B cell (primary cell): ENCODE measurements at regions not wholly inside any gene's neighbourhood (a gene's known extent, or its start where the extent isn't known, plus 50 kb on each side); places are given as distances from the start of the nearest gene placed in this dataset.

ENCODE experiments used
- ATAC-seq: fragments of 200-7000 bp; cut with Tn5 transposase; one replicate; pipeline ENCODE4 v1.10.0; 2021; ENCODE audit warnings: low read depth, mild to moderate bottlenecking, moderate number of reproducible peaks, moderate library complexity
- CTCF ChIA-PET: fragments of 350-600 bp; sonication (Branson Sonifier 250); formaldehyde crosslinking; loops from one replicate; lab custom pipeline; 2021; ENCODE audit warnings: antibody characterized with exemption, inconsistent platforms; lab: Charles Lee
- POLR2A ChIA-PET: fragments of 350-600 bp; sonication (Branson Sonifier 250); formaldehyde crosslinking; loops from one replicate; lab custom pipeline; 2021; ENCODE audit warnings: antibody characterized with exemption; lab: Charles Lee
- DNase-seq: peaks from one replicate; pipeline ENCODE4 v3.0.0; 2013
- H2AFZ ChIP-seq: 2 replicates; pipeline ENCODE4 v1.6.1; 2012; ENCODE audit warnings: mild to moderate bottlenecking, low read depth, low read length; ENCODE audit not compliant: insufficient read depth, poor library complexity, severe bottlenecking
- H3K27ac ChIP-seq, 2 donors: 1 replicate in 1 of 2; 2 replicates in 1 of 2; pipeline ENCODE4 v1.5.1; 2012 to 2013; ENCODE audit warnings: low read length in 2 of 2, mild to moderate bottlenecking in 2 of 2, moderate library complexity in 1 of 2
- H3K27me3 ChIP-seq, 4 experiments: fragments of 200-600 bp in 1 of 4; sonication (generic) in 1 of 4; replicated peaks in 1 of 4; 1 replicate in 2 of 4; 2 replicates in 2 of 4; pipeline versions ENCODE4 v1.6.1 to v1.7.0; 2013 to 2016; ENCODE audit warnings: low read length in 3 of 4, mild to moderate bottlenecking in 2 of 4, mixed read lengths in 1 of 4, moderate library complexity in 1 of 4; ENCODE audit not compliant: insufficient read depth in 4 of 4, control insufficient read depth in 3 of 4; ENCODE audit errors: control extremely low read depth in 1 of 4
- H3K36me3 ChIP-seq, 2 experiments: replicated peaks in 1 of 2; 1 replicate in 1 of 2; 2 replicates in 1 of 2; pipeline versions ENCODE4 v1.6.1 to v1.7.1; 2013; ENCODE audit warnings: low read length in 1 of 2; ENCODE audit not compliant: insufficient read depth in 2 of 2, control insufficient read depth in 1 of 2; ENCODE audit errors: control extremely low read depth in 1 of 2, extremely low read depth in 1 of 2
- H3K4me1 ChIP-seq, 2 donors: fragments of 200-600 bp in 1 of 2; sonication (generic) in 1 of 2; 1 replicate in 1 of 2; 2 replicates in 1 of 2; pipeline versions ENCODE4 v1.5.1 to v1.6.1; 2013 to 2017; ENCODE audit warnings: low read length in 2 of 2; ENCODE audit not compliant: control insufficient read depth in 2 of 2, insufficient read depth in 2 of 2
- H3K4me2 ChIP-seq: replicated peaks from 2 replicates; pipeline ENCODE3; 2012; ENCODE audit warnings: mild to moderate bottlenecking, low read depth, low read length; ENCODE audit not compliant: poor library complexity, severe bottlenecking
- H3K4me3 ChIP-seq, 5 experiments: fragments of 200-600 bp in 1 of 5; sonication (generic) in 1 of 5; 1 replicate in 3 of 5; 2 replicates in 2 of 5; pipeline versions ENCODE4 v1.5.1 to v1.7.0; 2011 to 2016; ENCODE audit warnings: low read length in 4 of 5, mild to moderate bottlenecking in 4 of 5, low read depth in 2 of 5, control low read depth in 1 of 5, moderate library complexity in 1 of 5; ENCODE audit not compliant: insufficient read depth in 1 of 5; ENCODE audit errors: control extremely low read depth in 1 of 5, extremely low read depth in 1 of 5
- H3K79me2 ChIP-seq: fragments of 200-600 bp; sonication (generic); one replicate; pipeline ENCODE4 v1.6.0; 2016; ENCODE audit warnings: low read length; ENCODE audit not compliant: control insufficient read depth, insufficient read depth
- H3K9ac ChIP-seq: fragments of 200-600 bp; sonication (generic); 2 replicates; pipeline ENCODE4 v1.6.1; 2017; ENCODE audit warnings: mild to moderate bottlenecking, low read length, moderate library complexity
- H3K9me3 ChIP-seq, 3 donors: one replicate each; pipeline versions ENCODE4 v1.6.1 to v1.7.1; 2013; ENCODE audit warnings: low read length in 2 of 3; ENCODE audit not compliant: control insufficient read depth in 2 of 3, insufficient read depth in 1 of 3; ENCODE audit errors: control extremely low read depth in 1 of 3
- H4K20me1 ChIP-seq: 2 replicates; pipeline ENCODE4 v1.6.0; 2012; ENCODE audit warnings: mild to moderate bottlenecking, low read length; ENCODE audit not compliant: insufficient read depth, control insufficient read depth, poor library complexity, severe bottlenecking
- H3K27ac Mint-ChIP-seq: one replicate; pipeline ENCODE4 v1.8.0; 2021; ENCODE audit warnings: mixed read lengths
- H3K27me3 Mint-ChIP-seq: one replicate; pipeline ENCODE4 v1.8.0; 2021; ENCODE audit warnings: mixed read lengths
- H3K4me1 Mint-ChIP-seq: one replicate; pipeline ENCODE4 v1.8.0; 2021; ENCODE audit warnings: mixed read lengths
- H3K4me3 Mint-ChIP-seq: one replicate; pipeline ENCODE4 v1.8.0; 2021; ENCODE audit warnings: mixed read lengths
- H3K9me3 Mint-ChIP-seq: one replicate; pipeline ENCODE4 v1.8.0; 2022; ENCODE audit warnings: mixed read lengths; ENCODE audit not compliant: insufficient read depth
- EZH2 ChIP-seq: IDR thresholded peaks from 2 replicates; pipeline ENCODE4 v1.6.1; 2012; ENCODE audit warnings: borderline replicate concordance, low read depth, mild to moderate bottlenecking, moderate library complexity, low read length; ENCODE audit not compliant: insufficient read depth, poor library complexity, severe bottlenecking
- WGBS: methylation state at CpG from one replicate; pipeline ENCODE4 v1.1.5; 2013; ENCODE audit warnings: missing lambda C conversion rate; ENCODE audit not compliant: insufficient coverage; 5-methylcytosine and 5-hydroxymethylcytosine counted together
- intact Hi-C: fragments of 100-400 bp; cut with micrococcal nuclease; formaldehyde crosslinking; loops from one replicate; pipeline ENCODE4 v1.10.0; 2022
- TF ChIP-seq, protein P1 (sequence below): fragments of 200-600 bp; IDR thresholded peaks from one replicate; pipeline ENCODE4 v1.8.0; 2022; ENCODE audit warnings: antibody characterized with exemption, mild to moderate bottlenecking

DNA sequence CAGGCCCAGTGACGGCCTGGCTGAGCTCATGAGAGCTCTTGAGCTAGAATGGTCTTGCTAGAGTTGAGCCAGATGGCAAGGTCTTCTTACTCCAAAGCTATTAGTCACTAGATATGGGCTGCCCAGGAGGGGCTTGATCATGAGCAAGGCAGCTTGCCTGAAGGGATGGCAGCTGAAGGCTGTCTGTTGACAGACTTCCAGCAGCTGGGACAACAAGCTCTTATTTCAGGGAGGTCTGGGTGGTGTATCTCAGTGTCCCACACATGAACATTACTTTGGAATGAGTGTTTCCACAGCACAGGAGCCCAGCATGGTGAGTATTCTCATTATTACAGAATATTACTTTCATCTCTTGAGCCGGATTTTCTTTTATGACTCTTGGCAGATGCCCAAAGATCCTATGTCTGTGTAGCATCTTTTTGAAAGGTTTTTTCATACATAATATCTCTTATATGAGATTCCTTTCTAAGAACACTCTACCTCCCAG lies 414.1 kb downstream of the ARHGEF28 start:
- H3K27ac Mint-ChIP-seq, result no peak overlapping the region
- H3K4me1 ChIP-seq, result no peaks in the 10 kb centered on the region
- H3K4me2 ChIP-seq, result no peak overlapping the region
- ATAC-seq, result no peak
- no peak for DNase-seq
- H3K9me3 Mint-ChIP-seq, result no peaks in the 10 kb centered on the region
- 91% methylated on average over 1 of the region's 2 CpGs for WGBS
- ChIA-PET POLR2A (no interaction called here), CTCF (no interaction called here)
- TF ChIP-seq, protein P1, sequence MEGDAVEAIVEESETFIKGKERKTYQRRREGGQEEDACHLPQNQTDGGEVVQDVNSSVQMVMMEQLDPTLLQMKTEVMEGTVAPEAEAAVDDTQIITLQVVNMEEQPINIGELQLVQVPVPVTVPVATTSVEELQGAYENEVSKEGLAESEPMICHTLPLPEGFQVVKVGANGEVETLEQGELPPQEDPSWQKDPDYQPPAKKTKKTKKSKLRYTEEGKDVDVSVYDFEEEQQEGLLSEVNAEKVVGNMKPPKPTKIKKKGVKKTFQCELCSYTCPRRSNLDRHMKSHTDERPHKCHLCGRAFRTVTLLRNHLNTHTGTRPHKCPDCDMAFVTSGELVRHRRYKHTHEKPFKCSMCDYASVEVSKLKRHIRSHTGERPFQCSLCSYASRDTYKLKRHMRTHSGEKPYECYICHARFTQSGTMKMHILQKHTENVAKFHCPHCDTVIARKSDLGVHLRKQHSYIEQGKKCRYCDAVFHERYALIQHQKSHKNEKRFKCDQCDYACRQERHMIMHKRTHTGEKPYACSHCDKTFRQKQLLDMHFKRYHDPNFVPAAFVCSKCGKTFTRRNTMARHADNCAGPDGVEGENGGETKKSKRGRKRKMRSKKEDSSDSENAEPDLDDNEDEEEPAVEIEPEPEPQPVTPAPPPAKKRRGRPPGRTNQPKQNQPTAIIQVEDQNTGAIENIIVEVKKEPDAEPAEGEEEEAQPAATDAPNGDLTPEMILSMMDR, result no peak
- TF ChIP-seq EZH2, result no peak
- no peak overlapping the region for H3K4me3 Mint-ChIP-seq
- H3K4me1 Mint-ChIP-seq, result no peaks in the 10 kb centered on the region
- no peaks in the 10 kb centered on the region for H3K36me3 ChIP-seq
- no peaks in the 10 kb centered on the region for H3K27me3 ChIP-seq
- no peaks in the 10 kb centered on the region for H3K79me2 ChIP-seq
- intact Hi-C loops, result no loop called here
- H2AFZ ChIP-seq, result no peak overlapping the region
- H3K27me3 Mint-ChIP-seq, result peaks cover 12% of the 10 kb centered on the region
- no peaks in the 10 kb centered on the region for H3K9me3 ChIP-seq
- no peak overlapping the region for H3K4me3 ChIP-seq
- H3K9ac ChIP-seq, result no peak overlapping the region
- no peaks in the 10 kb centered on the region for H4K20me1 ChIP-seq
- H3K27ac ChIP-seq, result no peak overlapping the region

DNA sequence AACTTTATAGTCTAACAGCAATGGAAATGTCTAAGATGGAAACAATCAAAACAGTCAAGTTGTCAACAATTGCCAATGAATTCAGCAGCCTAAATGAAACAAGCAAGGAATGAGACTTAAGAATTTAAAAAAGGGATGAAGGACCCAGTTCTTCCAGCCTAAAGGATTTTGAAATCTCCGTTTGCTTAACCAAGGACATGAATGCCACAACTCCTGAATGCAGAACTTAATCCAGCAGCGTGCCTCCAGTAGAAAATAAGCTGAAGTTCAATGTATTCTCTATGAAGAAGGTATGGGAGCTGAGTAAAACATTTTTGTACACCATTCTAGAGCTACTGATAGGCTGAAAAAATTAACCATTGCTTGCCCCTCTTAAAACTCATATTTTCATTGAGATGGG lies 411.3 kb downstream of the ARHGEF28 start:
- no peak for DNase-seq
- H3K36me3 ChIP-seq, result no peaks in the 10 kb centered on the region
- Mint-ChIP-seq H3K4me3 (no peak overlapping the region), H3K27ac (no peak overlapping the region), H3K27me3 (peaks cover 13% of the 10 kb centered on the region), H3K4me1 (no peaks in the 10 kb centered on the region), H3K9me3 (no peaks in the 10 kb centered on the region)
- H3K4me1 ChIP-seq, result no peaks in the 10 kb centered on the region
- intact Hi-C loops, result no loop called here
- ChIA-PET POLR2A (no interaction called here), CTCF (no interaction called here)
- H4K20me1 ChIP-seq, result no peaks in the 10 kb centered on the region
- WGBS, result no CpG with 5 or more reads among the region's 2 CpGs
- TF ChIP-seq, protein P1, result no peak
- no peak for TF ChIP-seq EZH2
- no peak for ATAC-seq
- H3K4me3 ChIP-seq, result no peak overlapping the region
- H3K27ac ChIP-seq, result no peak overlapping the region
- no peaks in the 10 kb centered on the region for H3K79me2 ChIP-seq
- no peak overlapping the region for H3K4me2 ChIP-seq
- H2AFZ ChIP-seq, result no peak overlapping the region
- H3K9me3 ChIP-seq, result no peaks in the 10 kb centered on the region
- H3K27me3 ChIP-seq, result no peaks in the 10 kb centered on the region
- H3K9ac ChIP-seq, result no peak overlapping the region
